Transverse colon (tissue), 4 donors: ENCODE measurements at regions not wholly inside any gene's neighbourhood (a gene's known extent, or its start where the extent isn't known, plus 50 kb on each side); places are given as distances from the start of the nearest gene placed in this dataset.

Experiments used
- CTCF ChIP-seq, 5 experiments: fragments of 200-600 bp in 3 of 5; fragments of 450-650 bp in 2 of 5; sonication (generic) in 3 of 5; IDR thresholded peaks; 1 replicate in 2 of 5; 2 replicates in 3 of 5; pipeline ENCODE4 v1.5.1; 2016 to 2017; ENCODE audit warnings: antibody characterized with exemption in 5 of 5, inconsistent platforms in 3 of 5, mild to moderate bottlenecking in 2 of 5, moderate library complexity in 1 of 5
- POLR2A ChIP-seq: fragments of 450-650 bp; IDR thresholded peaks from one replicate; pipeline ENCODE4 v1.6.1; 2016; ENCODE audit warnings: antibody characterized with exemption, mild to moderate bottlenecking, moderate library complexity
- POLR2AphosphoS5 ChIP-seq, 3 donors: sonication (generic); formaldehyde crosslinking; IDR thresholded peaks; one replicate each; pipeline ENCODE4 v1.6.1; 2016; ENCODE audit warnings: antibody characterized with exemption in 3 of 3

GRCh38 chr10:9545073-9545472 lies 1472.6 kb upstream of the CELF2 start:
- TF ChIP-seq CTCF (IDR thresholded peaks at IDR 0.05): no peak
- no peak for TF ChIP-seq POLR2A
- TF ChIP-seq POLR2AphosphoS5 (IDR thresholded peaks at IDR 0.05): no peak
